ENCODE measurements at regions not wholly inside any gene's neighbourhood (a gene's known extent, or its start where the extent isn't known, plus 50 kb on each side); places are given as distances from the start of the nearest gene placed in this dataset.
A peak's percentile ranks its signal among the peaks of the same experiment; 100 is the strongest.

GRCh38 chr6:22142856-22143255 is 154.0 kb downstream of the PRL start:
- dilution Hi-C loops (cut with HindIII; ENCODE audit: low sequenced_read_pairs, unreplicated experiment), result no loop called here
- H2BK20ac ChIP-seq (ENCODE audit: low read depth, low read length), result peak overlapping the region; percentile 5; the same call in 1 of the 2 replicates
- H3K23ac ChIP-seq (ENCODE audit: low read depth, low read length), result no peak overlapping the region
- H3K9ac ChIP-seq (ENCODE audit: low read depth, low read length), result no peak overlapping the region
- DNase-seq (no peak), ATAC-seq (ENCODE audit: low read depth) (no peak)
- intact Hi-C loops (cut with micrococcal nuclease), result loop anchor here (10.0 kb wide), 3 partner anchors 682 to 1578 kb away; no protein-coding TSS in a partner anchor
- H4K5ac ChIP-seq (ENCODE audit: low read depth, low read length), result no peak overlapping the region
- H2AK9ac ChIP-seq (replicated peaks; ENCODE audit: low read depth, low read length, poor library complexity), result no peak overlapping the region
- H3K56ac ChIP-seq (ENCODE audit: extremely low read depth, insufficient read depth, low read length), result no peak overlapping the region
- H3K4me1 ChIP-seq (ENCODE audit: control insufficient read depth, insufficient read depth, low read length), result peaks cover 14% of the 10 kb centered on the region
- H4K91ac ChIP-seq (ENCODE audit: insufficient read depth, low read depth, low read length), result 0 out of 2 replicates have a peak overlapping the region, but pooled peaks have one; percentile 45
- no peak overlapping the region for H2BK5ac ChIP-seq (ENCODE audit: low read depth, low read length, poor library complexity, severe bottlenecking)
- H3K4me3 ChIP-seq (ENCODE audit: insufficient read depth, low read depth, low read length), result no peak overlapping the region
- H3K27me3 ChIP-seq (ENCODE audit: control insufficient read depth, insufficient read depth, low read length), result no peaks in the 10 kb centered on the region
- H3K18ac ChIP-seq (ENCODE audit: low read depth, low read length), result no peak overlapping the region
- no peak overlapping the region for H2BK120ac ChIP-seq (ENCODE audit: low read depth, low read length)
- POLR2A ChIA-PET (ENCODE audit: unreplicated experiment), result interaction anchor here (0.6 kb wide), 1 partner anchor 26 kb away, joined by 3 read pairs; no protein-coding TSS in a partner anchor
- TF ChIP-seq BHLHE40 (IDR thresholded peaks at IDR 0.05; ENCODE audit: low read depth, low read length) (no peak), MXI1 (IDR thresholded peaks at IDR 0.05; ENCODE audit: borderline replicate concordance, low read depth, low read length) (no peak), RCOR1 (IDR thresholded peaks at IDR 0.05; ENCODE audit: insufficient replicate concordance, low read length) (no peak), RFX5 (IDR thresholded peaks at IDR 0.05; ENCODE audit: low read depth, low read length) (no peak), ELK1 (IDR thresholded peaks at IDR 0.05; ENCODE audit: borderline replicate concordance, low read depth, low read length) (no peak), MAZ (IDR thresholded peaks at IDR 0.05; ENCODE audit: borderline replicate concordance, low read depth, low read length) (no peak), RAD21 (IDR thresholded peaks at IDR 0.05; ENCODE audit: low read length) (no peak), FOS (IDR thresholded peaks at IDR 0.05; ENCODE audit: low read depth, low read length) (no peak), CHD1 (IDR thresholded peaks at IDR 0.05; ENCODE audit: low read depth, low read length) (no peak), MAFK (IDR thresholded peaks at IDR 0.05; ENCODE audit: low read depth, low read length) (no peak), CTCF (conservative IDR thresholded peaks at IDR 0.05; ENCODE audit: low read depth, low read length) (no peak), NFE2L2 (IDR thresholded peaks at IDR 0.05; ENCODE audit: low read depth, low read length) (no peak), POLR2A (IDR thresholded peaks at IDR 0.05; ENCODE audit: low read depth, low read length) (no peak), CEBPB (IDR thresholded peaks at IDR 0.05; ENCODE audit: low read depth, low read length) (no peak)
- no peak overlapping the region for H4K8ac ChIP-seq (ENCODE audit: low read depth in 2 of 2, low read length in 2 of 2)
- no peaks in the 10 kb centered on the region for H3K36me3 ChIP-seq (ENCODE audit: control insufficient read depth, insufficient read depth, low read length)
- no TSS peak for BruUV-seq (replicated peaks)
- H3K9me1 ChIP-seq (ENCODE audit: insufficient read depth, low read length), result peaks cover 9% of the 10 kb centered on the region; the same call in 1 of the 2 replicates
- no peak overlapping the region for H2AK5ac ChIP-seq (ENCODE audit: low read depth, low read length)
- no peak overlapping the region for H3K27ac ChIP-seq (ENCODE audit: insufficient read depth, low read length)
- in situ Hi-C loops (cut with MboI; ENCODE audit: low sequenced_read_pairs), result loop anchor here (10.0 to 25.0 kb wide), 2 partner anchors 548 to 1581 kb away; partner anchors contain the start of gene SOX4
- H2AFZ ChIP-seq (replicated peaks; ENCODE audit: low read length, poor library complexity), result no peak overlapping the region
- no peak overlapping the region for H3K14ac ChIP-seq (replicated peaks; ENCODE audit: low read depth, low read length)
- H3K4me2 ChIP-seq (ENCODE audit: low read depth, low read length), result no peak overlapping the region
- no peaks in the 10 kb centered on the region for H3K79me1 ChIP-seq (ENCODE audit: low read depth in 1 of 2, low read length in 2 of 2)
- H3K4ac ChIP-seq (ENCODE audit: low read depth, low read length), result no peak overlapping the region
- 63% methylated on average over 2 of the region's 7 CpGs; no CpG with 5 or more reads in 1 of the 2 experiments for WGBS, 2 experiments (ENCODE audit: extremely low coverage in 2 of 2, insufficient read length in 1 of 2)
- no peak overlapping the region for H2BK15ac ChIP-seq (ENCODE audit: low read depth, low read length)
- H4K20me1 ChIP-seq (ENCODE audit: insufficient read depth, low read length), result no peaks in the 10 kb centered on the region
- H3K9me3 ChIP-seq (ENCODE audit: control insufficient read depth, insufficient read depth, low read length), result no peaks in the 10 kb centered on the region
- CTCF ChIA-PET, result interaction anchor here (0.7 kb wide), 1 partner anchor 156 kb away, joined by 3 read pairs; no protein-coding TSS in a partner anchor
